AG08395 (cell line): ENCODE measurements at regions not wholly inside any gene's neighbourhood (a gene's known extent, or its start where the extent isn't known, plus 50 kb on each side); places are given as distances from the start of the nearest gene placed in this dataset.

Experiments used
- DNase-seq: peaks from one replicate; pipeline ENCODE4 v3.0.0; 2012; ENCODE audit warnings: mixed read lengths, low spot score

DNA sequence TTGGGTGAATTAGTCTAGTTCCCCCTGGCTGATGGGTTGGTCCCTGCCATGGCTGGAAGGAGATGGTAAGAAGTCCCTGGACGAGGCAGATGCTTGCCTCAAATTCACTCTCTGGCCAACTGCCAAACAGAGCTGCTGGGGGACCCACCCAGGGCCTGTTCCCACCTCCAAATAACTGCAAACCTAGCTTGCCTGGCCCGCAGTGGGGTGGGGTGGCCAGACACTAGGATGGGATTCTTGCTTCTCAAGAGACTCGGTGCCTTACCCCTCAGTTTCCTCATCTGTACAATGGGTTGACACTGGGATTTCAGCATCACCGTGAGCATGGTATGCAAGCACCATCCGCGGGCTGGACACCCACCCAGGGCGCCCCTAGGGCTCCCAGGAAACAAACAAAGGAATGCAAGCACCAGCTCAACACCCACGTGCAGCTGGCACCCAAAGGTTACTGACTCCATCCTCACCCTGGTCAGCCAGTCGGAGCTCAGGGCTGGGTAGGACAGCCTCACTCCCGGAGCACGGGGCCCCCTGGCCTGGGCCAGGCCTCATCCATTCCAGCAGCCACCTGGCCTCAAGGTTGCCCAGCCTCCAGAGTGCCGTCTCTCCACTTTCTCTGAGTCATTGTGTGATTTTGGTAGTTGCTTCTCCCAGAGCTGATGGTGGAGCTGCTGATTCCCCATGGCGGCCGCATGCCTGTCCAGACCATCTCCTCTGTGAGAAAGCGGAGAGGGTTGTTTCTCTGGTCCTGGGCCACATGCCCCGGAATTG lies 205.2 kb upstream of the RTL1 start:
- DNase-seq, result no peak

DNA sequence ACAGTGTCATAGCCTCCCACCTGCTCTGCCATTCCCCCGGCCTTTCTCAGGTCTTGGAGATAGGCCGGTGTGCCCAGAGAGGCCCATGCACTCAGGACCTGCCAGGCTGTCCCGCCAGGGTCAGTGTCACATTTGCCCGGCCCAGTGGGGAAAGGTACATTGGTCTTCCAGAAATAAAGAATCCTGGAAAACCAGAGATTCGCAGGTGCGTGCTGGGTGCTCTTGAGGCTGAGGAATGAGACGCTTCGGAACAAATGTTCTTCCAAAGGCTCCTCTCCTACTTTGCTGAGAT lies 205.8 kb upstream of the RTL1 start:
- DNase-seq, result no peak

DNA sequence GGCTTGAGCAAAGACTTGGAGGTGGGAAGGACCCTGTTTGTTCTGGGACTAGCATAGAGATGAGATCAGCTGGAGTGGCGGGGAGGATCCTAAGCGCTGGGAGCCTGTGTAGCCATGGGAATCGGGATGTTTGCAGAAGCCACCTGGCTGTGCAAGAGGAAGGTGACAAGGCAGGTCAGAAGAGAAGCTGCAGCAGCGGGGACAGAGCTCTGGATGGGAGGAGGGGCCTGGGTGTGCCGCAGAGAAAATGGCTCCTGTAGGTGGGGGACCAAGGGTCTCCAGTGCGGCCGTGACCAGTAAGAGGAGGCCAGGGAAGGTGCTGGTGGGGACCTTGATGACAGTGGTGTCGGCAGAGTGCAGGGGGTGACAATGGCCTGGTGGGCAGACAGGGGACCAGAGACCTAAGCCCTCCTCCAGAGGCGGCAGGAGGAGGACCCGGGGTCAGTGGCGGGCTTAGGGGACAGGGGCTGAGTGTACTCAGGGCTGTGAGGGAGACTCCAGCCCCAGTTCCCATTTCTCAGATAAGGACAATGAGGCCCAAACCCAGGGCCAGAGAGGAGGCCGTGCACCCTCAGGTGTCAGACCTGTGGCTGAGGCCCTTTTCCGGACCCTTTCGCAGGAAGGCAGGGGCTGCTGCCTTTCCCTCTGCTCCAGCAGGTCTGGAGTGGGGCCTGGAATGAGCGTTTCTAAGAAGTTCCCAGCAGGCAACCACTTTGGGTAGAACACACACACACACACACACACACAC lies 206.6 kb upstream of the RTL1 start:
- no peak for DNase-seq

DNA sequence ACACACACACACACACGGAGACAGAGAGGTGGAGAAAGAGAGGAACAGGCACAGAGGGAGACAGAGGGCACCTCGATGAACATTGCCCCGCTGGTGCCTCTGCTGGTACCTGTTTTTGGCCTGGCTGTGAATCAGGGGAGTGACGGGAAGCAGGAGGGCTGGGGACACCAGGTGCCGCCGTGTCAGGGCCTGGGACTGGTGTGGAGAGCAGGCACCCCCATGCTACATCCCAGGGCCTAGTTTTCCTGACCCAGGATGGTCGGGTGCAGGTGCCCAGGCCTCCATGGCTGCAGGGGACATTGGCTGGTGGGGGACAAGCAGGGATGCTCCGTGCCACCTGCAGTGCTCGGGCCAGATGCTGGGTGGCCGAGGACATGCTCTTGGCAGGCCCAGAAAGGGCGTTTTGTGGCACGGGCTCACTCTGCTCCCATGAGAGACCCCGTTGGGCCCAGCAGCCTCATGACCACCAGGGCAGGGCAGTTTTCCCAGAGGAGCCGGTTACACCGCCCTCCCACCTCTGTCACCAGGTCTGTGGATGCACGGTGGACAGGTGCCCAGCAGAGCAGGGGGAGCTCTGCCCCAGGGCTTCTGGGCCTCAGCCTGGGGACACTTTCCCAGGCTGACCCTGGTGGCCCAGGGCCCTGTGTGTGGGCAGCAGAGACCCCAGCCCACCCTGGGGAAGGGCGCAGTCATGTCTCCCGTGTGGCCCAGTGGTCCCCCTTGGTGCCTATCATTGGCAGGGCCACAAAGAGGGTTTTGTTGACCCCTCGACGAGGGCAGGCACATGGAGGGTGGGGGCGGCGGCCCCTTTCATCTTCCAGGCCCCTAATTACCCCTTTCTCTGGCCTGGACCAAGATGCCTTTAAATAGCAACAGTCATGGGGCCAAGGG lies 207.5 kb upstream of the RTL1 start:
- DNase-seq, result no peak

DNA sequence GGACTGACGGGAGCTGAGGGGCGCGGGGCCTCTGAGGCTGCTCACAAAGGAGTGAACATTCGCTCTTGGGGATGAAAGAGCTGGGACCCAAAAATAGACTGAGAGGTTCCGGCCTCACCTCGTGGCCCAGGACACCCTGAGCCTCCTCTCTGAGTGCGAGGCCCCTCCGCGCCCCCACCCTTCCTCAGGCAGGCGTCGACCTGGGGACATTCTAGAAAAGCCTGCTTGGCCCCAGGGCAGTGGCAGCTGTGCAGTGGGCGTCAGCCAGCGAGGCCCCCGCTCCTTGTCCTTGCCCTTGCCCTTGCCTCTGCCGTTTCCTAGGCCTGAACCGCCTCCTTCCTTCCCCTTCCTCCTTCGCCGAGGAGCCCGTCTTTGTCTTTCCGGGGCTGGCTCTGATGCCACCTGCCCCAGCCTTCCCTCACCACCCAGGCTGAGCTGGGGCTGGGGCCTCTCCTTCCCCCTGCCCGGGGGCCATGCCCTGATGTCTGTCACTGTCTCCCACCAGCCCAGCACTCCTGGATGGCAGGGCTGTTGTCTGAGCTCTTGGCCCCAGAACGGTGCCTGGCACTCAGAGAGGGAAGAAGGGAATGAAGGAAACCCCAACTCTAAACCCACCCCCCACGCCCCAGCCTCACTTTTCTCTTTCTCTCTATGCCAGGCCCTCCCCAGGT lies 208.2 kb upstream of the RTL1 start:
- DNase-seq, result no peak

DNA sequence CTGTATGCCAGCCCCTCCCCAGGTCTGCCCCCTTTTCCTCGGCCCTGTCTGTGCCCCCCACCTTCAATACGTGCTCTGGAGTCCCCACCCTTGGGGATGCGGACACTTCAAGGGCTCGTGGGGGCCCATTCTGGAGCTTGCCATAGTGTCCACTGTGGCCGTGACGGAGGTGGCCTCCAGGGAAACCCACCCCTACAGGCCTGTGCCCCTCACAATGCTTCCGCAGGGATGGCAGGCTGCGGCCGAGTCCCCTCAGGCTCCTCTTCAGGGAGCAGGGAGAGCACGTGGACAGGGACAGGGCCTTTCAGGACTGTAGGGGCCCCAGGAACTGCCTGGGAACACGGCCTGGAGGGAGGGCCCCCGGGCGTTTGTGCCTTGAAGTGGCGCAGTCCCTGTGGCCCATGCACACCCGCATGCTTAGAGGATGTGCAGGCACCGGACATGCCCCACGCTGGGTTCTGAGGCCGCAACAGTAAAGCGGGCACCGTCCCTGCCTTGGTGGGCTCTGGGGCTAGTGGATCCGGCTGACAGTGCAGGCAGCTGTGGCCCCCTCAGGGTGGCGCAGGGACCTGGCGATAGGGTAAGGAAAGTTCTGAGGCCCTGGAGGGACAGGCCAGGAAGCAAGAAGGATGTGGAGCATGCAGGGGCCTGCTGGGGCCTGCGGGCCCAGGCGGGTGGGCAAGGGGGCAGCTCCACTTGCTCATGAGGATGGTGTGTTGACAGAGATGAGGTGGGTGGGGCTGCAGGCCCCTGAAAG lies 209.0 kb upstream of the RTL1 start:
- DNase-seq, result no peak

DNA sequence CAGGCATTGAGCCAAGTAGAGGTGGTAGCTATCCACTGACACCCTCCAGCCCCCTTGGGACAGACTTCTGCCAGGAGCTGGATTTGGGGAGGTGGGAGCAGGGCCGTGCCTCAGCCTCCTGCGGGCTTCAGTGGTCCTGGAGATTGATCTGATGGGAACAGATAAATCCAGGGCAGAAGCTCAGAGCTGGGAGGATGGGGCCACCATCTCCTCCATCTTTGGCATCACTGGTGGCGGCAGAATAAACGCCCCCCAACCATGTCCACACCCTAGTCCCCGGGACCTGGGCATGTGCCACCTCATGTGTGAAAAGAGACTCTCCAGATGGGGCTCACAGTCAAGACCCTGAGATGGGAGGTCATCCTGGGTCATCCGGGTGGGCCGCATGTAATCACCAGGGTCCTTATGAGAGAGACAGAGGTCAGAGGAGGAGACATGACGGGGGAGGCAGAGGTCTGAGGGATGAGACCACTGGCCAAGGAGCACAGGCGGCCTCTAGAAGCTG lies 209.6 kb upstream of the RTL1 start:
- DNase-seq, result no peak

DNA sequence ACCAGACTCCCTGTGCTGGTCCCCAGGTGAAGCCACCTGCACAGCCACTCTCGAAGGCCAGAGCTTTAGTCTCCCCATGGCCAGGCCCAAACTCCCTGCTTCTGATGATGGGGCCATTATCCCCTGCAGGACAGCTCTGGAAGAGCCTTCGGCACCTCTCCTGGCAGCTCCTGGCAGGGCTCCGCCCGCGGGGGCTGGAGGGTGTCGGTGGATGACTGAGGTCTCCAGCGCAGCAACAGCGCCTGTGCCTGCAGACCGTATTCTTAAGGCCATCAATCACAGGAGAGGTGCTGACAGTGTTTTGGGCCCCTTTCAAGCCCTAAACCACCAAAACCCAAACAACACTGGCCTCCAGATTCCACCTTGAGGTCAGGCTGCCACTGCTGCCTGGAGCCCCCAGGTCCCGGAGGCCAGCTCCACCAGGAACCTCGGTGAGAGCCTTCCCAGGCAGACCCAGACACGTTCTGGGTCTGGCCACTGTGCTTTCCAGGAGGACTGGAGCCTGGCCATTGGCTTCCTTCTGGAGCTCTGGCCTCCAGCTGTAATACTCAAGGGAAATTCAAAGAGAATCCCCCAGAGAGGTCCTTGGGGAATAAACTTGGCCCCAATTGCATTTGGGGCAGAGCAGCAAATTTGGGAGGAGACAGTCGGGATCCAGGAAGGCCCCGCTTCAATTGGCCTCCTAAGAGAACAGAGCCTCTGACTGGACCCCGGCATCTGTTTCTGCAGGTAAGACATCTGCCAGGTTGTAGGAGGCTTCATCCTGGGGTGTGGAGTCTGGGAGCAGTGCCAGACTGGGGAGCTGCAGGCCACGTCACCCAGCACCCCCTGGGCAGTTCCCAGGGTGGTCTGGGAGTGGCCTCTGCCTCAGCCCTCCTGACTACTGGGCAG lies 210.6 kb upstream of the RTL1 start:
- no peak for DNase-seq

DNA sequence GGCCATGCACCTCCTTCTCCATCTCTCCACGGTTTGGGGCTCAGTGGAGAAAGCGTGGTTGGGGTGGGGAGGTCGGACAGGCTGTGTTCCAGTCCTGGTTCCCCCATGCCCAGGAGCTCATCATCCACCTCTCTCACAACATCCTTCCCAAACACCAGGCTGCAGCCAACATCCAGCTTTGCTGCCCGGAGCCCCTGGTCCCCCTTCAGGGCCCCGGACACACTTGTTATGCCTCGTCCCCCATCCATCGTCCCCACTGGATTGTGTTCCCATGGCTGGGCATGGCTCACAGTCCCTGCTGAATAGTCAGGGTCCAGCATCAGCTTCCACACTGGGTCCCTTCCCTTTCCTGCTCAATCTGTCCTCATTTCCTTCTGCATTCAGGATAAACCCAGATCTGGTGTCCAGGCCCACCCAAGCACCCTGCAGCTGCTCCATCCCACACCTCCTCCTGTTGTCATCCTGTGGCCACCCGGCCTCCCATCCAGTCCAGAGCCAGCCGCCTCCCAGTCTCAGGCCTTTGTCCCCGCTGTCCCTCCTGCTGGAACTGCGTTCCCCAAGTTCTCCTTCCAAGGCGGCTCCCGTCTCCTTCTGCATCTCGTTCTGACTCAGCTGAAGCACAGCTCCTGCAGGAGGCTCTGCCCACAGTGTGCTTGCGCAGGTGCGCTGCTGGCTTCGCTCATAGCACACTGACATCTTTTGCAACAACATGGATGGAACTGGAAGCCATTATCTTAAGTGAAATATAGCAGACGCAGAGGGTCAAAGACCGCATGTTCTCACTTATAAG lies 211.4 kb upstream of the RTL1 start:
- DNase-seq, result no peak

DNA sequence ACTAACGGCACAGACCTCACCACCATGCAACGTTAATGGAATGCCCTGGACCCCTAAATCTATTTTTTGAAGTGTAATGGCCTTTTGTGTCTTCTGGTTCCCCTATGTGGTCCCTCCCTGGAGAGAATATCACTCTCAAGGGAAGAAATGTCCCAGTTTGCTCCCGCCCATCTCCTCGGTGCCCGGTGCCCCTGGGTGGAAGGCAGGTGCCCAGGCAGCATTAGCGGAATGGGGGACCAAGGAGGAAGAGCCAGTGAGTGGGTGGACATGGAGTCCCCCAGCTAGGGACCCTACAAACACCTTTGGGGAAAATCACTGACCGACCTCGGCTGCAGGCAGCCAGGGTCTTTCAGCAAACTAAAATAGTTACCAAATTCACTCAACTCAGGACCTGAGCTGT lies 212.1 kb upstream of the RTL1 start:
- no peak for DNase-seq

DNA sequence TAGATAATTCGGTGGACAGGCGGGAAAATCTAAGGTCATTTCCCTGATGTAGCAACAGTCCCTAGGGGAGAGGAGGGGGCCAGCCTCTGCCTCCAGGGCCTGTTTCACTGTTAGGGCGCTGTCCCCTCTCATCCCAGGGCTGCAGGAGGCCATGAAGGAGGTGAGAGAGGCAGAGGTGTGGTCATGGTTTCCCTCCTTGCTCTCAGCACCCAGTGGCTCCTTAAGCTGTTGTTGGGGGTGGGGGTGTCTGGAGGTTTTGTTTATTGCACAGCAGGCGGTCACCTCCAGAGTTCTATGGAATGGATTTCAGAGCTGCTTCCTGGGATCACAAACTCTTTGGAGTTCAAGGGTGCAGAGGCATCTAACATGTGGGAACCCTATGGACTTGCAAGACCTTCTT lies 212.5 kb upstream of the RTL1 start:
- DNase-seq, result no peak

DNA sequence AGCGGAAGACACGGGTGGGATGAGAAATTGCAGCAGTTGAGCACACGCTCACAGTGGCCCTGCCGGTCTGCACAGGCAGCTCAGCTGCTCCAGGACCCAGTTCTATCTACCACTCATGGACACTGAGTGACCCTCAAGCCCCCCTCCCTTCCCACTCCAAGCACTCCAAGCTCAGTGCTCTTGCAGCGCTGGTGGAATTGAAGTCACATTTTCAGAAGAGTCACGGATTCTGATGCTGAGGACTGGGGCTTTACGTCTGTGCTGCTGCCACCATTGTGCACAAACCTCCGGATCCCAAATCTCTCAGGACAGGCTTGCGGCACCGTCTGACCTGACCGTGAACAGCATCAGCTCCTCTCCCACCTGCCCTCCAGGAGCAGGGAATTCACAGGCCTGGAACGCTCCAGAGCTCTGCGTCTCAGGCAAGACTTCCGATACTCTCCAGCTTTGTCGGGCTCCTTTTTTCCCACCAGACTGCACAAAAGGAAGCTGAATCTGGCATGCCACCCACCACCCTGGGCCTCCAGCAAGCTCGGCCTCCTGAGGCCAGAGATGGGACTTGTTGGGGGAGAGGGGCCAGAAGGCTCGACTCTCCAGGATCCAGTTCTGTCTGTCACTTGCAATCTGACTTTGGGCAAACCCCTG lies 213.1 kb upstream of the RTL1 start:
- DNase-seq, result no peak

DNA sequence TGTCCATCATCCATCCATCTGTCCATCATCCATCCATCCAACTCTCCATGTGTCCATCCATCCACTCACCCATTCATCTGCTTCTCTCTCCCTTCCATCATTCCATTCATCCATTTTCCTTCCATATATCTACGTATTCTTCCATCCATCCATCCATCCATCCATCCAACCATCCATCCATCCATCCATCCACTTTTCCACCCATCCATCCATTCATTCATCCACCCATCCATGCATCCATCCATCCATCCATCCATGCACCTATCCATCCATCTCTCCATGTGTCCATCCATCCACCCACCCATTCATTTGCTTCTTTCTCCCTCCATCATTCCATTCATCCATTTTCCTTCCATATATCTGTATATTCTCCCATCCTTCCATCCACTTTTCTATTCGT lies 214.0 kb upstream of the RTL1 start:
- no peak for DNase-seq

DNA sequence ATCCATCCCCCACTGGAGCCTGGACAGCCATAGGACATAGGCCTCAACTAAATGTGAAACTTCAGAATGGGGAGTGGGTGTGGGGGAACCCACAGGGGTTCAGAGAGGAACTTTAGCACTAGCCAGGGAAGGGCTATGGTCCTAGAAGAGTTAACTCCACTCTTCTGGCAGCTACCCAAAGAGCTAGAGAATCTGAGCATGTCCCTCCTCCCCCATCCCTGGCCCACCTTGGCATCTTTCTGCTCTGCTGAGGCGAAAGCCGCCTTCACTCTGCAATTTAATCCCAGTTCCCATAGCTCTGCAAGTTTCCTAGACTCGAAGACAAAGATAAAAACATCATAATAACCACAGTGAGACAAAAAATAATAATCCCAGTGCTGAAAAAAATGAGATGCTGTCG lies 214.7 kb upstream of the RTL1 start:
- DNase-seq, result no peak

DNA sequence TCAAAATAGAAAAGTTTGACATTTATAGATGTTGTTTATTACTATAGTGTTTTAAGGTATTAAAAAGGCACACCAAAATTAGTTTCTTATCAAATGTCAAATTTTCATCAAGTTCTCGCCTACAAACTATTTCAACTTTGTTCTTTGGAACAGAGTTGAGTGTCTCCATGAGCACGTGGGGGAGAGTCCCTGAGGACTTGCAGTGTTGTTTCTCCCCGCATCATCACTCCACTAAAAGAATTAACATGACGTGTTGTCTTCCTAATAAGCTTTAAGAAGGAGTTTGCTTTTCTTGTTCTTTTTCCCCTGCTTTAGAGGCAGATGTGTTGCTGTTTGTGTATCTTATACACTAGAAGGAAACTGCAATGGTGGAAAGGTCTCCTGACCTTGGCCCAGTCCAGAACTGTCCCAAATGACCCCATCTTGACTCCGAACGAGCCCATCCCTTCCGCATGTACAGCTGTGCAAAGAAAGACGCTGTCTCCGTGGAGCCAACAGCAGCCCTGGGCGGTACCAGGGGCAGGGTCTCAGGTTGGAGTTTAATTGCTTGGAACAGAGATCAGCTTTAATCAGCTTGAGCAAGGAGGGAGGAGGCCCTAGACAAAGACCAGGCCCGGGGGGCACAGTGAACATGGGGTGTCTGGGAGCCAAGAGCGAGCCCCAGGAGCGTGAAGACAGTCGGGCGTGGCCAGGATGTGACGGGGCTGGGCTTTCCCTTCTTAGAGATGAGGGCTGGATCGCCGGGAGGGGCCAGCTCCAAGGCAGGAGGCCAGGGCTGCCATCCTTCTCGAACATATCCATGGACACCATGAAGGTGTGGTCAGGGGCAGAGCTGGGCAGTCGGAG lies 215.4 kb upstream of the RTL1 start:
- DNase-seq, result no peak

DNA sequence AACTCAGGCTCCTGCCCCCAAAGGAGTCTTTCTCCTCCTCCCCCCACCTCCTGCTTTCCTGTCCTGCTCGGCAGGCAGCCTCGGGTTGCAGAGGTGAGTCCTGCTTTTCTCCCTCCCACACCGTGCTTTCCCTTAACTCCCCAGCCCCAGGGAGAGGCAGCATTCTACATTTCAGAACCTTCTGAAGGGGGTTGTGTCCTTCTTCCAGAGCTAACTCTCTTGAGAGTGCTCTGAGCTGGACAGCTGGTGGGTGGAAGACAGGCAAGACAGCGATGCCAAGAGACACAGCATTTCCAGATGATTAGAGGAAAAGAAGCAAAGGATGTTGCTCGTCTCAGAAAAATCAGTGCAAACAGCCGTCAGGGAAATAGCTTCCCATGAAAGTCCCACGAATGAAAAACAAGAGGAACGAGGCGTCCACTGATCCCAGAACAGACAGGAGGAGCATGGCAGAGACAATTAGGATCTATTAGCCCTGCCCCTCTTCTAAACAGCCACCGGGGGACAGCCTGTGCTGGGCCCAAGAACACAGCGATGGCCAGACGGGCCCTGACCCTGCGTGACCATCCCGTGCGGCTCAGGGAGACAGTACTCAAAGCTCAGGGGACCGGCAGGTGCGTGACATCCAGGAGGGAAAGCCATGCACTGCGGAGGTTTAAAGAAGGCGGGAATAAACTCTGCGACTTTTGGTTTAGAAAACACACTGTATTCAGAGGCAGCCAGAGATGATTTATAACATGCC lies 216.5 kb upstream of the RTL1 start:
- no peak for DNase-seq
